ENCODE measurements at regions not wholly inside any gene's neighbourhood (a gene's known extent, or its start where the extent isn't known, plus 50 kb on each side); places are given as distances from the start of the nearest gene placed in this dataset.

DNA sequence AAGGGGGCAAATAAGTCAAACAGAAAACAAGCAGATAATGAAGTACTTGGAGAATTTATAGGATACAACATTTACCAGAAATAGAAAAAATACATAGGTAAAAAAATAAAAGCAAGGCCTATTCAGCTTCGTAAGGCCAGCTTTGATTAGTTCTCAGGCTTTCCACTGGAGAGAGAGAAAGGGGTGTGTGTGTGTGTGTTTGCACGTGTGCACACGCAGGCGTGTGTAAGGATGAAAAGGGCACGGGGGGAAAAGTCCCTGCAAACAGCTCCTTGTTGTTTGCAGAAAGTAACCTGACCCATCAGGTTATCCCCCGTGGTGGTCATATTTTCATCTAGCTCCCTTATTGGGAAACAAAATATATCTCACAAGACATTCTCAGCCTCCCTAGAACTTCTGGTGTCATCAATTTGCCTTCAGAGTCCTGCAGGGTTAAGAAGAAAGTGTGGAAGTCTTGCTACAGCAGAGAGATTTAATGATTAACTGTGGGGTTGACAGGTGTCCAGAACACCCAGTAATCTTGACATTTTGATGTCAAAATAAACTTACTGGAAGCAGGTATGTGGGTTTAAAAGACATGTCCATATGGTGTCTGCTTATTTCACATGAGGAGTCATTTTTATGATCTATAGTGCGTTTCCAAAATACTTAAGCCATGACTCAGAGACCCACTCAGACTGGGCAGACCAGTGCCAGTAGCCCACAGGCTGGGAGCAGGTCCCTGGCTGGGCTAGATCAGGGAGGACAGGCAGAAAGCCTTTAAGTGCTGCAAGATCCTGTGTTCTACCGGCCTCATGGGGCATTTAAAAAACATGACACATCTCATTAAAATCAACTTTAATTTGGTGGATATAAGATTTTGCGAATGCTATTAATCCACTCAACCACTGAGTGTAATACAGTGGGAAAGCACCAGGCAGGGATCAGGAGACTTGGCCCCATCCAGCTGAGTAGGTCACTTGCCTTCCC is 487.6 kb upstream of the CAMK1G start:
- TF ChIP-seq, protein P1, sequence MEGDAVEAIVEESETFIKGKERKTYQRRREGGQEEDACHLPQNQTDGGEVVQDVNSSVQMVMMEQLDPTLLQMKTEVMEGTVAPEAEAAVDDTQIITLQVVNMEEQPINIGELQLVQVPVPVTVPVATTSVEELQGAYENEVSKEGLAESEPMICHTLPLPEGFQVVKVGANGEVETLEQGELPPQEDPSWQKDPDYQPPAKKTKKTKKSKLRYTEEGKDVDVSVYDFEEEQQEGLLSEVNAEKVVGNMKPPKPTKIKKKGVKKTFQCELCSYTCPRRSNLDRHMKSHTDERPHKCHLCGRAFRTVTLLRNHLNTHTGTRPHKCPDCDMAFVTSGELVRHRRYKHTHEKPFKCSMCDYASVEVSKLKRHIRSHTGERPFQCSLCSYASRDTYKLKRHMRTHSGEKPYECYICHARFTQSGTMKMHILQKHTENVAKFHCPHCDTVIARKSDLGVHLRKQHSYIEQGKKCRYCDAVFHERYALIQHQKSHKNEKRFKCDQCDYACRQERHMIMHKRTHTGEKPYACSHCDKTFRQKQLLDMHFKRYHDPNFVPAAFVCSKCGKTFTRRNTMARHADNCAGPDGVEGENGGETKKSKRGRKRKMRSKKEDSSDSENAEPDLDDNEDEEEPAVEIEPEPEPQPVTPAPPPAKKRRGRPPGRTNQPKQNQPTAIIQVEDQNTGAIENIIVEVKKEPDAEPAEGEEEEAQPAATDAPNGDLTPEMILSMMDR (IDR thresholded peaks at IDR 0.05) = no peak
- no peak for TF ChIP-seq POLR2A (IDR thresholded peaks at IDR 0.05)

All from sigmoid colon (tissue), 3 donors.